Adrenal gland (tissue), 5 donors: ENCODE measurements at regions not wholly inside any gene's neighbourhood (a gene's known extent, or its start where the extent isn't known, plus 50 kb on each side); places are given as distances from the start of the nearest gene placed in this dataset.

Source experiments
- CTCF ChIP-seq, 6 experiments: fragments of 450-650 bp in 4 of 6; fragments of 200-600 bp in 2 of 6; sonication (generic) in 1 of 6; IDR thresholded peaks; 1 replicate in 5 of 6; 2 replicates in 1 of 6; pipeline versions ENCODE4 v1.5.1 to v1.8.0; 2016 to 2021; ENCODE audit warnings: antibody characterized with exemption in 6 of 6, mild to moderate bottlenecking in 2 of 6, moderate library complexity in 1 of 6
- POLR2A ChIP-seq, 2 donors: fragments of 450-650 bp; IDR thresholded peaks; one replicate each; pipeline ENCODE4 v1.6.1; 2017; ENCODE audit warnings: antibody characterized with exemption in 2 of 2, mild to moderate bottlenecking in 2 of 2, moderate library complexity in 1 of 2
- donor health status: DM: no; HTN: no; CAD: no.

GRCh38 chr12:28130625-28131598 is 59.3 kb upstream of the CCDC91 start:
- TF ChIP-seq POLR2A (IDR thresholded peaks at IDR 0.05) (no peak), CTCF (IDR thresholded peaks at IDR 0.05) (no peak)
